Gastrocnemius medialis (tissue), 4 donors: ENCODE measurements at regions not wholly inside any gene's neighbourhood (a gene's known extent, or its start where the extent isn't known, plus 50 kb on each side); places are given as distances from the start of the nearest gene placed in this dataset.

Experiments used
- CTCF ChIP-seq, 5 experiments: fragments of 450-650 bp in 3 of 5; fragments of 200-600 bp in 2 of 5; sonication (generic) in 2 of 5; IDR thresholded peaks in 4 of 5; conservative IDR thresholded peaks in 1 of 5; 1 replicate in 4 of 5; 2 replicates in 1 of 5; pipeline ENCODE4 v1.5.1; 2016 to 2019; ENCODE audit warnings: antibody characterized with exemption in 5 of 5, mild to moderate bottlenecking in 3 of 5, moderate library complexity in 3 of 5
- POLR2A ChIP-seq, 2 donors: fragments of 450-650 bp; IDR thresholded peaks; one replicate each; pipeline ENCODE4 v1.6.1; 2017; ENCODE audit warnings: antibody characterized with exemption in 2 of 2, mild to moderate bottlenecking in 2 of 2, moderate library complexity in 2 of 2

DNA sequence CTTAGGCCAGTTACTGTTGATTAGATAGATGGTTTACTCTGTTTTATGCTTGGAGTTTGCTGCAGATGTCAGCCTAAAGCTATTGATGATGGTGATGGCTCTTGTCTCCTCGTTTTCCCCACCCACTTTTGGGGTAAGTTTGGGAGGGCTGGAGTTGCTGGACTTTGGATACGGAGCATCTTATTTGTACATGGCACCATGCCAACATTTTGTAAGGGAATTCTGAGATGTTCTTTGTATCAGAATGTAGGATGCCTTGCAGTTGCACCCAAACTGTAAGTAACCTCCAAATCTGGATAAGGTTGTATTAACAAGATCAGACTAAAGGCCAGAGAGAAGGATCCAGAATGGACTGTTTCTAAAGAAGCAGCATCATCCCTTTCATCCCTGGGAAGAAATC is 551.9 kb upstream of the ZFHX3 start:
- no peak for TF ChIP-seq CTCF (IDR thresholded peaks at IDR 0.05 in 4 of 5, conservative IDR thresholded peaks at IDR 0.05 in 1 of 5)
- TF ChIP-seq POLR2A (IDR thresholded peaks at IDR 0.05) = no peak
